ENCODE measurements at regions not wholly inside any gene's neighbourhood (a gene's known extent, or its start where the extent isn't known, plus 50 kb on each side); places are given as distances from the start of the nearest gene placed in this dataset.

DNA sequence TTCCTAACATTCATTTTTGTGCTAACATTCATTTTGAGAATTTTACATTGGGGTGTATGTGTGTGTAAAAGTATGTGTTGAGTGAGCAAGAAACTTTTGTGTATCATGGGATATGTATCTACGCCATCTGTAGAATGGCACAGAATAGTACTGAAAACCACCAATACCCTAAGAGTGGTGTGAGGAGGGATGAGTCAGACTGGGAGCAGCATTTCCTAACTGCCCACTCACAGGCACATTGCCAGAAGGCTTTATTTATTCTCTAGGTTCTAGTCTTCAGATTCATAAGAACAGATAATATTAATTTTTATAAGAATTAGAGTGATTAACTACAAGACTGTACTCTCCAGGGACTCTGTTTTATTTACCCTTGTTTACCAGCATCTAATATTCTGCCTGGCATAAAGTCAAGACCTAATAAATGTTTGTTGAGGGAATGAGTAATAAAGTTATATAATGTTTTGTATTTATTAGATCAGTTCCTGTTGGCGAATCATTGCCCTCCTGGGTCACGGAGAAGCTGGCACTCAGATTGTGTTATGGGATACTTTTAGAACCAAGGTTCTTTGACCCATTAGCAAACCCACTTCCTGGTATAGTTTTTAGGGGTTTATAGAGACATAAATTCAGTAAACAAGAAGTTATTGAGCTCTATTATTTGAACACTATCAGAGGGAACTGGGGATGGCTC is 159.1 kb upstream of the PPP2R2B start:
- DNase-seq = no peak

- no peak for DNase-seq
Measured at GRCh38 chr5:147040856-147041255, 162.3 kb upstream of the PPP2R2B start.

- no peak for DNase-seq
Measured at GRCh38 chr5:147044572-147045273, 166.2 kb upstream of the PPP2R2B start.

DNA sequence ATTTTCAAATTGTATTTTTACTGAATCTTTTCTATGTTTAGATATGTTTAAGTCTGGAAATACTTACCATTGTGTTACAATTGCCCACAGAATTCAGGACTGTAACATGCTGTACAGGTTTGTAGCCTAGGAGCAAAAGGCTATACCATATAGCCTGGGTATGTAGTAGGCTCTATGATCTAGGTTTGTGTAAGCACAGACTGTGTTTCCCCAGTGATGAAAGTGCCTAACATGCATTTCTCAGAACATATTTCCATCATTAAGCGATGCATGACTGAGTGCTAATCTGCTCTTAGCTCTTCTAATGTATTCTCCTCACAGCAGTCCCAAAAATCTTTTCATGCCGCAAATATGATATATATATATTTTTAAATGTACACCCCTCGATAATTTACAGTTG is 166.7 kb upstream of the PPP2R2B start:
- DNase-seq = no peak

- DNase-seq = no peak
Measured at GRCh38 chr5:147046281-147046680, 167.7 kb upstream of the PPP2R2B start.

GRCh38 chr5:147046894-147047293 is 168.3 kb upstream of the PPP2R2B start:
- DNase-seq = no peak

DNA sequence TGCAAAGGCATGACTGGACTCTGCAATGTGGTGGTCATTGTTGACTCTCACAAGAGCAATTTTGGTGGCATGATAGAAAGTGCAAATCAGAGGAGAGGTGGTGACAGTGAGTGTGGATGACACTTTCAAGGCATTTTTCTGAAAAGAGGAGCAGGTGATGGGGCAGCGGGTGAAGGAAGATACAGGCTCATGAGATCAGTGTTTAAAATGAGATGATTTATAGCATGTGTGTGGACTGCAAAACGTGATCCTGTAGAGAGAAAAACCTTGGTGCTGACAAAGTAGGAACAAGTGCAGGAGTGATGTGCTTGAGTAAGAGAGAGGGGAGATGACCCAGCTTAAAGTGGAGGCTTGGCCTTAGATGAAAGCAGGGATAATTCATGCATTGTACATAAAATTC is 171.2 kb upstream of the PPP2R2B start:
- no peak for DNase-seq

DNA sequence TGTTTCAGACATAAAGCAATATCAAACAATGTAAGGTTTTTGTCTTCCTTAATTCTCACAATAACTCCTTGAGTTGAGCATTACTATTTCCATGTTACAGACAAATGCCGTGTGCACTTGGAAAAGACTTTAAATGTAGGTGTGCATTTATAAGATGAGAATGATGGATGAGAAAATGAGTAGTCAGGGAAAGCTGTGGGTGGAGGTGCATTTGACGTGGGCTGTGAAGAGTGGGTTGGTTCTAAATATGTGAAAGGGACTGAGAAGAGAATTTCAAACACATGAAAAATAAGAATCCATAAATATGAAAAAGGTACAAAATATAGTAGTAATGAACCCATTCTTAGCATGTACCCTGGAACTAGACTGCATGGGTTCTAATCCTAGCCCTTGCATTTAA is 171.6 kb upstream of the PPP2R2B start:
- DNase-seq = no peak

GRCh38 chr5:147051193-147051592 is 172.6 kb upstream of the PPP2R2B start:
- no peak for DNase-seq

DNA sequence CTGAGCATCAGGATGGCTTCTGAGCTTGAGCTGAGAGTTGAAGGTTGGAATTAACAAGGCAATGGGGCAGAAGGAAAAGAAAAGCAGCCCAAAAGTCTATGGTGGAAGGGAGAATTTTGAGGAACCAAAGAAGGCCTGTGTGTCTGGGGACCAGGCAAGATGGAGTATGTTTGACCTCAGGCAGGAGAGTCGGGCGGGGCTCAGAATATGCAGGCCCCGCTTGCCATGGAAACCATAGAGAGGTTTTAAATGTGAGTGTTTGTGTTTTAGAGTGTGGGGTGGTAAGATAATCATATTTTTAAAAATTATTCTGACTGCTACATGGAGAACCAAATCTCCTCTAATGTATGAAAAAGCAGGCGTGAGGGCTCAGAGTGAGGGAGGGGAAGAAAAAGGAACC is 174.0 kb upstream of the PPP2R2B start:
- no peak for DNase-seq

- no peak for DNase-seq
Measured at GRCh38 chr5:147055089-147055826, 176.7 kb upstream of the PPP2R2B start.

GRCh38 chr5:147055850-147056566 is 177.5 kb upstream of the PPP2R2B start:
- no peak for DNase-seq

- DNase-seq = no peak
Measured at GRCh38 chr5:147057051-147057450, 177.8 kb upstream of the STK32A start.

DNA sequence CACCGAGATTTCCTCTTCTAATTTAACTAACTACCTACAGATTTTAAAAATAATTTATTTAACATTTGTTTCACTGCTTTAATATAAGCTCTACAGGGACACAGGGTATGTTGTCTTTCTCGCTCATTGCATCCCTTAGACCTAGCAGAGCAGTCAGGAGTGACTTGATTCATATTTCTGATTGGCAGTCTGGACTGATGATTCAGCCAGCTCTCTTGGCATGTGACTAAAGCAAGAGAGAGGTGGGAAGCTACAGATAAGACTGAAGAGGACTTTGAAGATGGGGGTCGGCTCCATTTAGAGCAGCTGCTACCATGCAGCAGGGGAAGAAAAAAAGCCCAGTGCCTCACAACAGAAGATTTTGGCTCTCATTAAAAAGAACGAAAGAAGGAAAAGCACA is 173.4 kb upstream of the STK32A start:
- DNase-seq = no peak

DNA sequence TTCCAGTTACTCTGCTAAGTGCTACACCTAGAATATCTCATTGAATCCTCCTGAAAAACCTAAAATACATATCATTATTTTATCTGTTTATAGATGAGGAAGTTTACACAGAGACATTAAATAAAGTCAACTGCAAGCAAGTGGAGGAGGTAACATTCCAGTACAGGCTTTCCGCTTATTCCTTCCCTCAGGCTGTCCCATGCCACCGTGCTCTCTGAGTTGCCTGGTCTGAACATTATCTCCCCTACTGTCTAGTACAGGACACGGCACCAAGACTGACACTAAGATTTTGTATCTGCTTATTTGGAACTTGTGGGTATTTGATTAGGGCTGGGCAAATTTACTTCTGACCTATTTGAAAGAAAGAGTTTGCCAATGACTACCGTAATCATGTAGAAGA is 172.4 kb upstream of the STK32A start:
- no peak for DNase-seq

GRCh38 chr5:147063943-147064342 is 170.9 kb upstream of the STK32A start:
- DNase-seq = no peak

DNA sequence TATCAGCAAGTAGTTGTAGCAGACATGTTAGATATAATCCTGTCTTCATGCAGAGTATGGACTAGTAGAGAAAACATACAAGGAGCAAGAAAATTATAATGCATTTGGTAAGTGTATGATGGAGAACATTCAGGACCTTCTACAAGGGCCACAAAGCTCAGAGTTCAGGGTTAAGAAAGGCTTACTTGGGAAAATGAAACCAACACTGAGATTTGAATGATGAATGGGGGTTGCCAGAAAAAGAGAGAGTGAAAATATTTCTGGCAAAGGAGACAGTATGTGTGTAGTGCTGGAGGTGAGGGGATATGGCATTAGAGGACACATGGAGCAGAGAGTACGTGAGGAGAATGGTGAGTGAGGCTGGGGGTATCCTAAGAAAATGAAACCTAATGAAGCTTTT is 169.8 kb upstream of the STK32A start:
- DNase-seq = no peak

DNA sequence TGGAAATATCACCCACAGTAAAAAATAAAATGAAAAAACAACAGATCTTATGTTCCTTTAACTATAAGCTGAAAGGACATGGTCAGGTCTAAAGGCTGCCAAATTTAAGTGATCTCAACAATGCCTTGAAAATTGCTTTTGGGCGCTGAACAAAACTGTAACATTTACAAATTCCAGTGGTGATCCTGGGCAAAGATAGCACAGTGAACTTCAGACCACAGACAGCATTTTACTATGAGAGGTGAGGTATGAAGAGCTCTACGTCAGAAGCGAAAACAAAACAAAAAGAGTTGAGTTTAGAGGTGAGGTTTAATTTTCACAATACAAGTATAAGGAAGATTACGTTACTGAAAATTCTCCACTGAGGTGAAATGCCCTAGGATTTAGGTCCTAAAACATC is 165.8 kb upstream of the STK32A start:
- no peak for DNase-seq

GRCh38 chr5:147072622-147073021 is 162.2 kb upstream of the STK32A start:
- DNase-seq = no peak

GRCh38 chr5:147073098-147073497 is 161.7 kb upstream of the STK32A start:
- DNase-seq = no peak

DNA sequence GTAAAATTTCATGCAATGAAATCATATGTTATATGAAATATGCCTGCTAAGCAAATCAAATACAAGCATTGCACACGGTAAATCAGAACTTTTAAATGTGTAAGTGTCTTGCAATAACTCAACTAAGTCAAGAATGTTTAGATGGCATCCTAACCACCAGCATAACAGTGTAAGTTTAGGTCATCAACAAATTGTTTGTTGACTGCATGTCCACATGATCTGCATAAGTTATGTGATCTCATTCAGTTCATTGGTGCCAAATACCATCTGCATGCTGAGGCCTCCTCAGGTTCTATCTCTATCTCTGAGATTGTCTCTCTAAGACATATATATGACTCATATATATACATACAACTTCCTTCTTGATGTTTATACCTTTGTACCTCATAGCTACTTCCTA is 159.6 kb upstream of the STK32A start:
- no peak for DNase-seq

DNA sequence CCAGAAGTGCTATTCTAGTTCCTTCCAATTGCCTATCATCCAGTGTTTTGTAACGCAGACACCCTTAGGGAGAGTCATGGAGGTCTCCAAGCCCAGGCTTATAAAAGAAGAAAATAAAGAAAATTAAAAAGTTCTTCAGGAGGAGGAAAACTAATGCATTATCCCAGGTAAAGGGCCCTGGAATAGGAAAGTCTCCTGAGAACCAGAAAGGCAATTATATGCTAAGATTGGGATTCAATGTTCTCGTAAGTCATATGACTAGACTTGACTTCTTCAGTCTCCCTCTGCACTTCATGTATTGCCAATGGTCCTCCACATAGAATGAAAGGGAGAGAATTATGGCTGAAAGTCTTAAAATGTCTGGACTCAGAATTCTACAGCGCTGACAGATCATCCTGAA is 154.4 kb upstream of the STK32A start:
- DNase-seq = no peak

DNA sequence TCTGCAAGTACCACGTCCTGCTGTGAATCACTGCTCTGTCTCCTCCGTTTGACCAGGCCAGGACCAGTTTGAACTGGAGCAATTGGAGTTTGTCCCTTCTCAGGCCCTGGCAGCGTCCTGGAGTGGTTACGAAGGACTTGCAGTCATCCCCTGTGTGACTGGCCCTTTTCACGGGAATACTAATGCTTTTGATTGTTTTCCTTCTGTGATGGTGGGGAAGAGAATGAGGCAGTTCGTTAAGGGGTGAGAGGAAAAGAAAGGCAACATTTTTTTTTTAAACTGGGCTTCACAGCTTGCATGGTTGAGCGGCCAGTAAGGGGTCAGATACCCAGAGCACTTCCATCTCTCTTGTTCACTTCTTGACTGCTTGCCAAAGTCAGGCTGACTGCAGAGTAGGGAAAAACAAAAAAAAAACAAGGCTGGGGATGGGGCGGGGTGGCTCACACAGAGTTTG is 153.5 kb upstream of the STK32A start:
- no peak for DNase-seq

Data from activated CD4-positive, alpha-beta T cell treated with anti-CD3 and anti-CD28 coated beads, Interleukin-2, amount 50 U/mL, for 4 hours (primary cell).